Activated naive CD8-positive, alpha-beta T cell treated with anti-CD3 and anti-CD28 coated beads for 36 hours (primary cell): ENCODE measurements at regions not wholly inside any gene's neighbourhood (a gene's known extent, or its start where the extent isn't known, plus 50 kb on each side); places are given as distances from the start of the nearest gene placed in this dataset.
"Not testable (repeated sequence)": the region's sequence is repeated elsewhere in the genome, so short reads cannot be mapped to it uniquely, and the experiment has no call there.

ENCODE experiments used
- DNase-seq: peaks from one replicate; pipeline ENCODE4 v3.0.0; 2021
- H3K27ac Mint-ChIP-seq: one replicate; pipeline ENCODE4 v1.8.0; 2022; ENCODE audit warnings: mild to moderate bottlenecking, moderate library complexity, mixed read lengths
- H3K27me3 Mint-ChIP-seq: one replicate; pipeline ENCODE4 v1.8.0; 2022; ENCODE audit warnings: mild to moderate bottlenecking, mixed read lengths
- H3K36me3 Mint-ChIP-seq: one replicate; pipeline ENCODE4 v1.8.0; 2021; ENCODE audit warnings: mild to moderate bottlenecking, mixed read lengths
- H3K4me1 Mint-ChIP-seq: one replicate; pipeline ENCODE4 v1.8.0; 2021; ENCODE audit warnings: mixed read lengths
- H3K4me3 Mint-ChIP-seq: one replicate; pipeline ENCODE4 v1.8.0; 2022; ENCODE audit warnings: mild to moderate bottlenecking, moderate library complexity, mixed read lengths
- H3K9me3 Mint-ChIP-seq: one replicate; pipeline ENCODE4 v1.8.0; 2022; ENCODE audit warnings: mixed read lengths

GRCh38 chr5:172545291-172545801 lies 91.0 kb upstream of the SH3PXD2B start:
- no peaks in the 10 kb centered on the region for H3K4me1 Mint-ChIP-seq
- H3K27me3 Mint-ChIP-seq = peaks cover 10% of the 10 kb centered on the region
- H3K36me3 Mint-ChIP-seq = no peaks in the 10 kb centered on the region
- H3K9me3 Mint-ChIP-seq = no peaks in the 10 kb centered on the region
- DNase-seq = no peak
- H3K27ac Mint-ChIP-seq = no peak overlapping the region
- H3K4me3 Mint-ChIP-seq = no peak overlapping the region

DNA sequence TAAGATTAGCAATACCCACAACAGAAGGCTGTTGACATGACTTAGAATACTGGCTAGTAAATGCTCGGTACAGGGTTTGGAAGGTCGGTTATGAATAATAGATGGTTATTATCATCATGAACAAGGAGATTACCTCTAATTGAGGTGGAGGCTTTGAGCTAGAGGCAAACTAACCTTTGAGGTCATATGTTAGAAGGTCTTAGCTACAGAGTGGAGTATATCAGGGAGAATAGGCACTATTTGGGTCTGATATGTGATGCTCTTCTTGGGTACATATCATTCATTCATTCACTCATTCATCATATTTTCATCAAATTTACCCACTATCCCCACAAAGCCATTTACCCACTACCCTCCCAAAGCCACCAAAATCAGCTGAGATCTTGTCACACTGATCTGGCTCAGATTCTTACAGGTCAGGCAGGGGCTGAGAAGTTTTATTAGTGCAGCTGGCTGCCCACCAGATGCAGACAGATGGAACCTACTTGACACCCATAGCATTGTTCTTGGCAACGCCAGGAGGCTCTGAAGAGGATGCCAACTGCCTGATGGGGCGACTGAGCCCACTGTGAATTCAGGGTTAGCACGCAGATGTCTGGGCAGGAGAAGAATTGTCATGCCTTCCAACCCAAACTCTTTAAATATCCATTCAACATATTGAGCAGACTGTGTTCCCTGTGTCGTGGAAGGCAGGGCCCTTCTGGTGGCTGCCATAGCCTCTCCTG lies 90.2 kb upstream of the SH3PXD2B start:
- Mint-ChIP-seq H3K9me3 (no peaks in the 10 kb centered on the region), H3K36me3 (no peaks in the 10 kb centered on the region), H3K27me3 (peaks cover 10% of the 10 kb centered on the region), H3K4me1 (peaks cover 2% of the 10 kb centered on the region), H3K27ac (no peak overlapping the region), H3K4me3 (no peak overlapping the region)
- DNase-seq = no peak

DNA sequence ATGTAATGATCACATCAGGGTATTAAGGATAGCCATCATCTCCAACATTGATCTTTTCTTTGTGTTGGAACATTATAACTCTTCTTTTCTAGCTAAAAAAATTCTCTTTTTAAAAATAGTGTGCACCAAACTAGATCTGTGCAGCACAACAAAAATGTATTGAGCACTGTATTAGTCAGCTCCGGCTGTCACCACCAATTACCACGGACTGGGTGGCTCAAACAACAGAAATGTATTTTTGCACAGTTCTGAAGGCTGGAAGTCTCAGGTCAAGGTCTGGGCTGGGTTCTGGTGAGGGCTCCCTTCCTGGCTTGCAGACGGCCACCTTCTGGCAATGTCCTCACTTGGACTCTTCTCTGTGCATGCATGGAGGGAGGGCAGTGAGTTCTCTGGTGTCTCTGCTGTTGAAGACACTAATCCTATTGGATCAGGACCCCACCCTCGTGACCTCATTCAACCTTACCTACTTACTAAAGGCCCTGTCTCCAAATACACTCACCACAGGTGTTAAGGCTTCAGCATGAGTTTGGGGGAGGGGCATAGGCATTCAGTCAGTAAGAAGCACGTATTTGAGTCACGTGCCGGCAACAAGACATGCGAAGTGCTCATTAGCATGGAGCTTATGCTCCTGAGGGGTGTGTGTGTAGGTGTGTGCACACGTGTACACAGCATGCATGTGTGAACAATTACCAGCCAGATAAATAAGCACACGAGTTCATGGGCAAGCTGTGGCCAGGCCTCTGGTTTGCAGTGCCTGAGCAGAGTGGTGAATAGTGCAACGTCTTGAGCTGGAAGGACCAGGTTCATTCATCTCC lies 89.4 kb upstream of the SH3PXD2B start:
- no peaks in the 10 kb centered on the region for H3K9me3 Mint-ChIP-seq
- peaks cover 10% of the 10 kb centered on the region for H3K27me3 Mint-ChIP-seq
- H3K4me3 Mint-ChIP-seq = no peak overlapping the region
- no peak overlapping the region for H3K27ac Mint-ChIP-seq
- no peaks in the 10 kb centered on the region for H3K36me3 Mint-ChIP-seq
- DNase-seq = no peak
- peaks cover 2% of the 10 kb centered on the region for H3K4me1 Mint-ChIP-seq

DNA sequence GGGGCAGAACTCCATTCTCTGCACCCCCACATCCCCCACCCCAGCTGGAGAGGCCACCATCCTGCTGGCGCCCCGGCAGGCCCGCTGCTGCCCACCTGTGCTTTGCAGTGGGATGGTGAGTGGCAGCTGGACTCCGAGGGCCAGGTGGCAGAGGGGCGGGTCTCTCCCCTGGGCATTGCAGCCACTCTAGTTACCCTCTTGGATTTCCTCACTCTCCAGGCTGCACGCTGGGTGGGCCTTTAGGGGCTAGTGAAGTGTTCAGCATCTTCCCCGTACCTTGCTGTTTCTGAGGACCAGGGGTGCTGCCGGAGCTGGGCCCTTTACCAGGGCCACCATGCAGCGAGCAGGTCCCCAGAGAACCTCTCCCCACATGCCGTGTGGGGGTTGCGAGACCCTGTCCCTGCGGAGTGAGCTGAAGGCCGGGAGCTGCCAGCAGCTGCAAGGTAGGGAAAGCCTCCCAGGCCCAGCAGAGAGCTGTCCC lies 88.4 kb upstream of the SH3PXD2B start:
- no peaks in the 10 kb centered on the region for H3K36me3 Mint-ChIP-seq
- DNase-seq = no peak
- H3K4me3 Mint-ChIP-seq = no peak overlapping the region
- peaks cover 10% of the 10 kb centered on the region for H3K27me3 Mint-ChIP-seq
- H3K27ac Mint-ChIP-seq = no peak overlapping the region
- H3K4me1 Mint-ChIP-seq = peaks cover 2% of the 10 kb centered on the region
- no peaks in the 10 kb centered on the region for H3K9me3 Mint-ChIP-seq

DNA sequence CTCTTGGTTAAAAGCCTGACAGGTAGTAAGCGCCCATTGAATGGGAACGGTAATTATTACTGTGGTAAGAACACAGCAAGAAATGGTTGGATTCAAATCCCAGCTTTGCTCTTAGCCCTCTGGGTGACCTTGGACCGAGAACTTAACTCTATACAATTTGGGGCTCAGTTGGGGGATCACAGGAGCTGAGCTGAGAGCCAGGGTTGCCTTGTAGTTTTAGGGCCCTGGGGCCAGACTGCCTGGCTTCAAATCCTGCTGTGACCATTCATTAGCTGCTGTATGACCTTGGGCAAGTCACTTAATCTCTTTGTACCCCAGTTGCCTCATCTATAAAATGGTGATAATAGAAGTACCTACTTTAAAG lies 87.4 kb upstream of the SH3PXD2B start:
- Mint-ChIP-seq H3K27ac (no peak overlapping the region), H3K36me3 (no peaks in the 10 kb centered on the region), H3K4me1 (peaks cover 2% of the 10 kb centered on the region), H3K4me3 (no peak overlapping the region), H3K27me3 (peaks cover 7% of the 10 kb centered on the region), H3K9me3 (no peaks in the 10 kb centered on the region)
- DNase-seq = no peak

- Mint-ChIP-seq H3K36me3 (no peaks in the 10 kb centered on the region), H3K9me3 (no peaks in the 10 kb centered on the region), H3K4me3 (no peak overlapping the region), H3K27me3 (peaks cover 6% of the 10 kb centered on the region), H3K27ac (no peak overlapping the region), H3K4me1 (peaks cover 2% of the 10 kb centered on the region)
- no peak for DNase-seq
Measured at GRCh38 chr5:172541099-172541772, 86.9 kb upstream of the SH3PXD2B start.

- H3K9me3 Mint-ChIP-seq = no peaks in the 10 kb centered on the region
- H3K36me3 Mint-ChIP-seq = no peaks in the 10 kb centered on the region
- DNase-seq = no peak
- H3K27me3 Mint-ChIP-seq = no peaks in the 10 kb centered on the region
- H3K4me3 Mint-ChIP-seq = no peak overlapping the region
- peaks cover 2% of the 10 kb centered on the region for H3K4me1 Mint-ChIP-seq
- H3K27ac Mint-ChIP-seq = no peak overlapping the region
Measured at GRCh38 chr5:172540099-172540870, 86.0 kb upstream of the SH3PXD2B start.

GRCh38 chr5:172535108-172535445 lies 80.8 kb upstream of the SH3PXD2B start:
- peaks cover 8% of the 10 kb centered on the region for H3K27me3 Mint-ChIP-seq
- no peak for DNase-seq
- no peaks in the 10 kb centered on the region for H3K36me3 Mint-ChIP-seq

DNA sequence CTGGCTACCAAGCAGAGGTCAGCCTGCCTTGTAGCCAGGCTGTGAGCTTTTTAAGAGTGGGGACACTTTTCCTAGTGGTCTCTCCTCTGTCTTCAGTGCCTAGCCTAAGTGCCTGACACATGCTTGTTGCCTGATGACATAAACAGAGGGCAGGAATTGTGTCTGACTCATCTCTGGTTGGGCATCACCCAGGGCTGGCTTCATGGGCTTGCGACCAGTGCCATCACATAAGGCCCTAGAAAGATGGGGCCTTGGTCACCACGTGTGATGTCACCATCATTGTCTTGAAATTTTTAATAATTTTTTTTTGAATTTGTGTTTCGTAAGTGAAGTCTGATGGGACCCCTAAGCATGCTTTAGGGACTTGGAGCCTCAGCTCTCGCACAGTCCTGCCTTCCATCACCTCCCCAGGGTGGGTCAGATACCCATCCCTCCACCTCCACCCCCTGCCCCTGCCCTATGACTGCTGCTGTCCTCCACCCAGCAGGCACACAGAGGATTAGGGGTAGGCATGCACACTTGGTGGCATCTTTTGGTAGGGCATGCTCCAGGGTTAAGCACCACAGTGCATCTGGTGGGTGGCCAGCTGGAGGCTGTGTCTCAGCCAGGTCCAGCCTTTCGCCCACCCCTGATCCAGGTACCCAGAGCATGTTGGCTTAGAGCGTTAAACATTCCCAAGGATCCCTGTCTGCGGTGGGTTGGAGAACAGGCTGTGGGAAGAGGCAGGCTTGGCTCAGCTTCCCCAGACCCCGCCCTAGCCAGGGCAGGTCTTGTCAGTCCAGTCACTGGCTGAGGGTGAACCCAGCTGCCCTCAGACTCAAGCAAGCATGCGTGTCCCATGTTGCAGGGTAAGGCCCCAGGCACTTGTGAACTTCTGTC lies 80.1 kb upstream of the SH3PXD2B start:
- Mint-ChIP-seq H3K36me3 (no peaks in the 10 kb centered on the region), H3K9me3 (no peaks in the 10 kb centered on the region), H3K4me1 (peaks cover 4% of the 10 kb centered on the region), H3K27ac (no peak overlapping the region), H3K4me3 (no peak overlapping the region), H3K27me3 (peaks cover 9% of the 10 kb centered on the region)
- DNase-seq = no peak

More at GRCh38 chr5:172535108-172535445, 80.8 kb upstream of the SH3PXD2B start:
- Mint-ChIP-seq H3K4me3 (no peak overlapping the region), H3K9me3 (no peaks in the 10 kb centered on the region), H3K27ac (no peak overlapping the region), H3K4me1 (peaks cover 4% of the 10 kb centered on the region)

- no peak overlapping the region for H3K4me3 Mint-ChIP-seq
- H3K27ac Mint-ChIP-seq = no peak overlapping the region
- no peaks in the 10 kb centered on the region for H3K9me3 Mint-ChIP-seq
- peaks cover 4% of the 10 kb centered on the region for H3K4me1 Mint-ChIP-seq
- no peaks in the 10 kb centered on the region for H3K36me3 Mint-ChIP-seq
- no peak for DNase-seq
- peaks cover 9% of the 10 kb centered on the region for H3K27me3 Mint-ChIP-seq
Measured at GRCh38 chr5:172533399-172534228, 79.3 kb upstream of the SH3PXD2B start.

GRCh38 chr5:172533058-172533398 lies 78.7 kb upstream of the SH3PXD2B start:
- Mint-ChIP-seq H3K4me1 (peaks cover 4% of the 10 kb centered on the region), H3K9me3 (no peaks in the 10 kb centered on the region), H3K27me3 (peaks cover 14% of the 10 kb centered on the region), H3K4me3 (no peak overlapping the region), H3K27ac (no peak overlapping the region), H3K36me3 (no peaks in the 10 kb centered on the region)
- DNase-seq = no peak

GRCh38 chr5:172532439-172532838 lies 78.1 kb upstream of the SH3PXD2B start:
- not testable (repeated sequence) for H3K27ac Mint-ChIP-seq, H3K36me3 Mint-ChIP-seq, H3K9me3 Mint-ChIP-seq

GRCh38 chr5:172531704-172532026 lies 77.3 kb upstream of the SH3PXD2B start:
- no peak overlapping the region for H3K4me3 Mint-ChIP-seq
- H3K4me1 Mint-ChIP-seq = peaks cover 4% of the 10 kb centered on the region
- H3K27ac Mint-ChIP-seq = no peak overlapping the region
- DNase-seq = no peak
- no peaks in the 10 kb centered on the region for H3K9me3 Mint-ChIP-seq
- peaks cover 15% of the 10 kb centered on the region for H3K27me3 Mint-ChIP-seq
- no peaks in the 10 kb centered on the region for H3K36me3 Mint-ChIP-seq

More at GRCh38 chr5:172532439-172532838, 78.1 kb upstream of the SH3PXD2B start:
- peaks cover 15% of the 10 kb centered on the region for H3K27me3 Mint-ChIP-seq
- not testable (repeated sequence) for DNase-seq, H3K4me1 Mint-ChIP-seq, H3K4me3 Mint-ChIP-seq
